ENCODE measurements at regions not wholly inside any gene's neighbourhood (a gene's known extent, or its start where the extent isn't known, plus 50 kb on each side); places are given as distances from the start of the nearest gene placed in this dataset.
A peak's percentile ranks its signal among the peaks of the same experiment; 100 is the strongest.

GRCh38 chr4:77431546-77431945, 174.1 kb upstream of the CXCL13 start:
- no peaks in the 10 kb centered on the region for H3K27me3 ChIP-seq (ENCODE audit: control insufficient read depth, insufficient read depth, low read length, poor library complexity, severe bottlenecking)
- H3K9ac ChIP-seq (ENCODE audit: extremely low read depth, low read length, poor library complexity, severe bottlenecking) = no peak overlapping the region
- no peak overlapping the region for H3K4me3 Mint-ChIP-seq
- DNase-seq = no peak
- H3K36me3 ChIP-seq (ENCODE audit: control insufficient read depth, insufficient read depth, low read length) = no peaks in the 10 kb centered on the region
- no peak for TF ChIP-seq CTCF (conservative IDR thresholded peaks at IDR 0.05)
- H3K4me3 ChIP-seq (ENCODE audit: low read length) = no peak overlapping the region
- no peak overlapping the region for H3K27ac ChIP-seq (ENCODE audit: low read depth, low read length)
- H3K36me3 Mint-ChIP-seq (ENCODE audit: low read depth) = no peaks in the 10 kb centered on the region
- H3K27me3 Mint-ChIP-seq (ENCODE audit: insufficient read depth) = peaks cover 12% of the 10 kb centered on the region
- H3K4me1 Mint-ChIP-seq = peaks cover 7% of the 10 kb centered on the region
- H3K4me1 ChIP-seq (ENCODE audit: control insufficient read depth, insufficient read depth, low read length) = peaks cover 7% of the 10 kb centered on the region
- 81% methylated on average over 1 of the region's 1 CpG; no CpG with 5 or more reads in 1 of the 2 experiments for WGBS, 2 experiments (ENCODE audit: insufficient coverage in 1 of 2, insufficient read length in 1 of 2)
- no peak overlapping the region for H3K27ac Mint-ChIP-seq
- no peaks in the 10 kb centered on the region for H3K9me3 ChIP-seq (ENCODE audit: control insufficient read depth, low read length)
- H3K9me3 Mint-ChIP-seq = no peaks in the 10 kb centered on the region

GRCh38 chr4:77432717-77433417, 172.8 kb upstream of the CXCL13 start:
- Histone ChIP-seq H3K9me3 (ENCODE audit: control insufficient read depth, low read length) (no peaks in the 10 kb centered on the region), H3K9ac (ENCODE audit: extremely low read depth, low read length, poor library complexity, severe bottlenecking) (no peak overlapping the region), H3K36me3 (ENCODE audit: control insufficient read depth, insufficient read depth, low read length) (no peaks in the 10 kb centered on the region), H3K27me3 (ENCODE audit: control insufficient read depth, insufficient read depth, low read length, poor library complexity, severe bottlenecking) (no peaks in the 10 kb centered on the region), H3K4me1 (ENCODE audit: control insufficient read depth, insufficient read depth, low read length) (peaks cover 8% of the 10 kb centered on the region), H3K27ac (ENCODE audit: low read depth, low read length) (no peak overlapping the region), H3K4me3 (ENCODE audit: low read length) (no peak overlapping the region)
- peak; percentile 47 for TF ChIP-seq CTCF (conservative IDR thresholded peaks at IDR 0.05)
- no peak overlapping the region for H3K27ac Mint-ChIP-seq
- H3K27me3 Mint-ChIP-seq (ENCODE audit: insufficient read depth) = peaks cover 11% of the 10 kb centered on the region
- H3K9me3 Mint-ChIP-seq = no peaks in the 10 kb centered on the region
- H3K36me3 Mint-ChIP-seq (ENCODE audit: low read depth) = no peaks in the 10 kb centered on the region
- DNase-seq = no peak
- peaks cover 10% of the 10 kb centered on the region for H3K4me1 Mint-ChIP-seq
- H3K4me3 Mint-ChIP-seq = no peak overlapping the region
- 57 to 70% methylated on average over 3 of the region's 3 CpGs for WGBS, 2 experiments (ENCODE audit: insufficient coverage in 1 of 2, insufficient read length in 1 of 2)

- peak; percentile 55 for DNase-seq
These were observed 172.2 kb upstream of the CXCL13 start for GRCh38 chr4:77433418-77433733.

More at GRCh38 chr4:77433418-77433733, 172.2 kb upstream of the CXCL13 start:
- H3K4me1 Mint-ChIP-seq = peaks cover 10% of the 10 kb centered on the region
- H3K4me3 ChIP-seq (ENCODE audit: low read length) = no peak overlapping the region
- no peaks in the 10 kb centered on the region for H3K36me3 ChIP-seq (ENCODE audit: control insufficient read depth, insufficient read depth, low read length)
- no peak overlapping the region for H3K4me3 Mint-ChIP-seq
- H3K9me3 ChIP-seq (ENCODE audit: control insufficient read depth, low read length) = no peaks in the 10 kb centered on the region
- no peak overlapping the region for H3K27ac Mint-ChIP-seq
- peaks cover 8% of the 10 kb centered on the region for H3K4me1 ChIP-seq (ENCODE audit: control insufficient read depth, insufficient read depth, low read length)
- TF ChIP-seq CTCF (conservative IDR thresholded peaks at IDR 0.05) = peak; percentile 80
- H3K9ac ChIP-seq (ENCODE audit: extremely low read depth, low read length, poor library complexity, severe bottlenecking) = no peak overlapping the region
- WGBS, 2 experiments (ENCODE audit: insufficient coverage in 1 of 2, insufficient read length in 1 of 2) = 14 to 19% methylated on average over 2 of the region's 2 CpGs
- no peaks in the 10 kb centered on the region for H3K9me3 Mint-ChIP-seq
- no peaks in the 10 kb centered on the region for H3K36me3 Mint-ChIP-seq (ENCODE audit: low read depth)
- no peak overlapping the region for H3K27ac ChIP-seq (ENCODE audit: low read depth, low read length)
- peaks cover 11% of the 10 kb centered on the region for H3K27me3 Mint-ChIP-seq (ENCODE audit: insufficient read depth)
- no peaks in the 10 kb centered on the region for H3K27me3 ChIP-seq (ENCODE audit: control insufficient read depth, insufficient read depth, low read length, poor library complexity, severe bottlenecking)

All from endodermal cell (in vitro differentiated cells).